Duodenal mucosa (tissue), 2 donors: ENCODE measurements at regions not wholly inside any gene's neighbourhood (a gene's known extent, or its start where the extent isn't known, plus 50 kb on each side); places are given as distances from the start of the nearest gene placed in this dataset.
A peak's percentile ranks its signal among the peaks of the same experiment; 100 is the strongest.

Experiments used
- H3K27ac ChIP-seq: one replicate; pipeline ENCODE4 v1.7.0; 2013; ENCODE audit warnings: low read depth, low read length
- H3K27me3 ChIP-seq, 2 donors: one replicate each; pipeline ENCODE4 v1.7.0; 2013; ENCODE audit warnings: low read length in 2 of 2, control low read depth in 1 of 2; ENCODE audit not compliant: insufficient read depth in 2 of 2, control insufficient read depth in 1 of 2
- H3K36me3 ChIP-seq, 2 donors: one replicate each; pipeline ENCODE4 v1.7.0; 2013; ENCODE audit warnings: low read length in 2 of 2, control low read depth in 1 of 2; ENCODE audit not compliant: insufficient read depth in 2 of 2, control insufficient read depth in 1 of 2
- H3K4me1 ChIP-seq, 2 donors: one replicate each; pipeline ENCODE4 v1.7.0; 2013; ENCODE audit warnings: low read length in 2 of 2, control low read depth in 1 of 2; ENCODE audit not compliant: insufficient read depth in 2 of 2, control insufficient read depth in 1 of 2
- H3K4me3 ChIP-seq, 2 donors: one replicate each; pipeline ENCODE4 v1.7.0; 2013; ENCODE audit warnings: low read length in 2 of 2, low read depth in 1 of 2
- H3K9ac ChIP-seq, 2 donors: one replicate each; pipeline ENCODE4 v1.7.0; 2013; ENCODE audit warnings: low read length in 2 of 2, low read depth in 1 of 2
- H3K9me3 ChIP-seq, 2 donors: one replicate each; pipeline ENCODE4 v1.7.0; 2013; ENCODE audit warnings: low read length in 2 of 2, control low read depth in 1 of 2; ENCODE audit not compliant: control insufficient read depth in 1 of 2

DNA sequence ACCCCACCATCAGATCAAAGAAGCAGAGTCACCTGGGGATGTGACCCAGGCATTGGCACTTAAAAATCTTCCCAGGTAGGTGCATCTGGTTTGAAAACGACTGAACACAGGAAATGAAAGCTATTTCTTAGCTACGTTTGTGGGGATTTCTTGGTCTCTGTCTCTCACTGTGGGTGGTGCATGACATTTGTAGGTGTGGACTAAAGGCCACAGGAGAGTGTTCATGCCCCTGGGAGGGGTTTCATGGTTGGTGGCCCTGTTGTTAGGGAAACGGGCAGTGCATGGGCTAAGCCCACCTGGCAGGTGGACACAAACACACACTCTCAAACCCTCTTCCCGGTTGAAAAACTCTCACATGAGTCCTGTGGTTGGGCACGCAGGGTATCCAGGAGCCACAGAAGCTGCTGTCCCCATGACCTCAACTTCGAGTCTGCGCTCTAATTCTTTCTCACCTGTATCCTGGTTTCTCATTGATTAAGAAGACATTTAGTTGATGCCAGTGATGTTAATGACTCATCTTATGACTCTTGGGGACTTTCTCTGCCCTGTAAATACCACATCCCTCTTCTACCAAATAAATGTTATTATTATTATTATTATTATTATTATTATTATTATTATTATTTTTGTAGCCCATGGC lies 119.4 kb downstream of the MRPS6 start:
- no peak overlapping the region for H3K4me3 ChIP-seq
- no peaks in the 10 kb centered on the region for H3K4me1 ChIP-seq
- H3K9ac ChIP-seq = no peak overlapping the region
- no peaks in the 10 kb centered on the region for H3K27me3 ChIP-seq
- no peaks in the 10 kb centered on the region for H3K36me3 ChIP-seq
- no peak overlapping the region for H3K27ac ChIP-seq
- H3K9me3 ChIP-seq = no peaks in the 10 kb centered on the region

DNA sequence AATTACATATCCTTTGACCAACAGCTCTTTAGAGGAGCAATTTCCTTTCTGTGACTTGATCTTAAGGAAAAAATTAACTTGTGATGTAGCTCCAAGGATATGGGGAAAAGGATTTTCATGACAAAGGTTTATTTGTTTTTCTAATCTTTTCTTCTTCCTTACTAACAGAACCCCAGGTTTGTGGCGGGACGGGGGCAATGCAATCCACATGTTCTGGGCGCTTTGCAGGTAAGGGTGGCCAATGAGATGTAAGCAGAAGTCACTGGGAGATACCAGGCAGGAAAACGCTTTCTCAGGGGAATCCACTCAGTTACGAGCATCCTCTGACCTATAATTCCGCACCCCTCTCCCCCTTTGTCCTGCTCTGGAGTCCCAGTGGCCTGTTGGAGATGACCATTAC lies 122.0 kb downstream of the MRPS6 start:
- Histone ChIP-seq H3K4me3 (no peak overlapping the region), H3K4me1 (peaks cover 0 to 4% of the 10 kb centered on the region in 2 donors), H3K36me3 (no peaks in the 10 kb centered on the region), H3K27me3 (no peaks in the 10 kb centered on the region), H3K27ac (no peak overlapping the region), H3K9me3 (no peaks in the 10 kb centered on the region), H3K9ac (no peak overlapping the region)

DNA sequence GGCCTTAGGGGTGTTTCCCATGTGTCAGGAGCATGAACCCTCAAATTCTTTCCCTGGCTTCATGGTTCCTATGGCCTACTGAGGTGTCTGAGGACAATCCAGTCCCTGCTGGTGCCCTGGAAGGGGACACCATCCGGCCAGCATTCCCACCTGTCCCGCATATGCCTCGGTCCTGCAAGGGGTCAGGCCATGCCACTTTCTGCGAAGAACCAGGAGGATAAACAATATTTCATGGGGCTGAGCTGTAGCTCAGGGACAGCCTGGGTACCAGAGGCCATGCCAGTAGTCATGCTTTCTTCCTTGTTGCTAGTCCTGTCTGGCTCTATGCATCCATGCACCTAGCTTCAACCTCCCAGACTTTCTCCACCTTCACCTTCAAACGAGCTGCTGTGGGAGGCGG lies 123.6 kb downstream of the MRPS6 start:
- Histone ChIP-seq H3K9me3 (no peaks in the 10 kb centered on the region), H3K9ac (no peak overlapping the region), H3K36me3 (no peaks in the 10 kb centered on the region), H3K27me3 (no peaks in the 10 kb centered on the region), H3K4me3 (no peak overlapping the region), H3K27ac (no peak overlapping the region), H3K4me1 (peaks cover 6 to 12% of the 10 kb centered on the region in 2 donors)

DNA sequence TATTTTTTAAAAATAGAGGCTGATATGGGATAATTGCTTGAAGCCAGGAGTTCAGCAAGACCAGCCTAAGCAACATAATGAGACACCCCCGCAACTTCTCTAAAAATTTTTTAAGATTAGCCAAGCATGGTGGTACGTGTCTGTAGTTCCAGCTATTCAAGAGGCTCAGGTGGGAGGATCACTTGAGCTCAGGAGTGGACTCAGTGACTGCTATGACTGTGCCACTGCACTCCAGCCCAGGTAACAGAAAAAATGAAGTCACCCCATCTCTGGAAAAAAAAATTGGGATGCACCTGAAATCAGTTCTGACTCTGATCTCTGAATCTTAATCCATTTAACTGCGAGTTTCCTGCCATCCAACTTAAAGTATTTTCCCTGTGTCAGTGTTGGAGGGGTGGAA lies 124.2 kb downstream of the MRPS6 start:
- Histone ChIP-seq H3K4me3 (no peak overlapping the region), H3K4me1 (peaks cover 11 to 12% of the 10 kb centered on the region in 2 donors), H3K27ac (no peak overlapping the region), H3K9me3 (no peaks in the 10 kb centered on the region), H3K36me3 (no peaks in the 10 kb centered on the region), H3K9ac (no peak overlapping the region), H3K27me3 (no peaks in the 10 kb centered on the region)

DNA sequence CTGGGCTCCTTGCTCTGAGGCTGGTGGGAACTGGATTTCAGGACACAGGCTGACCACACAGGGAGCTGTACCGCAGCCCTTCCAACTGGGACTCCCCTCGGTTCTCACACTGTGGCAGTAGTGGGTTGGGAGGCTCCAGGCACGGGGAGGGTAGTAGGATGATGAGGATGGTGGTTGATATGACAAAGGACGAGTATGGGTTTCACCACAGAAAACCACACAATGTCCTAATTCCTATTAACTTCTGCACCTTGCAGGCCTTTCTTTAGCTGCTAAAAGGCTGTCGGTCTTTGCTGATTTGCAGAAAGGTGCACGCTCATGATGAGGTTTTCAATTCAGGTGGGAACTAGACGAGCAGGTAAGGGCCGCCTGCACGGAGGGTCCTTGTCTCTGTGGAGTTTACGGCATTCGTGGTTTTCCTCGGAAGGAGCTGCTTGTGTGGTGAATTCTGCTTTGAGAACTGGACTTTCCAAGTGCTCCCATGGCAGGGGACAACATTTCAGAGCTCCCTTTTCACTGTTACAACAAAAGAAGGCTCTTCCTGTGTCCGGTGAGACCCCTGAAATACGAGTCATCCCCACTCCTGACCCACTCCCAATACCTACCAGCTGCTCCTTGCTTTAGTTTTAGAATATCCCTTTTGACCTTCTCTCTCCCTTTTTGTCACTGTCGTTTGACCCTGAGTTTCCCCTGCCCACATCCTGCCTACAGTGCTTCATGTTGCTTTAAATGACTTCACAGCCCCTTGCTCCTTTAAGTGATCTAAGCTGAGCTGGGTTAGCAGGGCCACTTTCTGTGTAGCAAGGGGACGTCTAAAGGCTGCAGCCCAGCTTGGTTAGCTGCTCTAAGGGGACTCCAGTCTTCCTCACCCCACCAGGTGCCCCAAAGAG lies 125.1 kb downstream of the MRPS6 start:
- peaks cover 12 to 14% of the 10 kb centered on the region in 2 donors for H3K4me1 ChIP-seq
- no peak overlapping the region for H3K9ac ChIP-seq
- no peaks in the 10 kb centered on the region for H3K36me3 ChIP-seq
- H3K27ac ChIP-seq = no peak overlapping the region
- no peaks in the 10 kb centered on the region for H3K9me3 ChIP-seq
- H3K27me3 ChIP-seq = no peaks in the 10 kb centered on the region
- peak overlapping the region in 1 of 2 donors; percentile 10 for H3K4me3 ChIP-seq

DNA sequence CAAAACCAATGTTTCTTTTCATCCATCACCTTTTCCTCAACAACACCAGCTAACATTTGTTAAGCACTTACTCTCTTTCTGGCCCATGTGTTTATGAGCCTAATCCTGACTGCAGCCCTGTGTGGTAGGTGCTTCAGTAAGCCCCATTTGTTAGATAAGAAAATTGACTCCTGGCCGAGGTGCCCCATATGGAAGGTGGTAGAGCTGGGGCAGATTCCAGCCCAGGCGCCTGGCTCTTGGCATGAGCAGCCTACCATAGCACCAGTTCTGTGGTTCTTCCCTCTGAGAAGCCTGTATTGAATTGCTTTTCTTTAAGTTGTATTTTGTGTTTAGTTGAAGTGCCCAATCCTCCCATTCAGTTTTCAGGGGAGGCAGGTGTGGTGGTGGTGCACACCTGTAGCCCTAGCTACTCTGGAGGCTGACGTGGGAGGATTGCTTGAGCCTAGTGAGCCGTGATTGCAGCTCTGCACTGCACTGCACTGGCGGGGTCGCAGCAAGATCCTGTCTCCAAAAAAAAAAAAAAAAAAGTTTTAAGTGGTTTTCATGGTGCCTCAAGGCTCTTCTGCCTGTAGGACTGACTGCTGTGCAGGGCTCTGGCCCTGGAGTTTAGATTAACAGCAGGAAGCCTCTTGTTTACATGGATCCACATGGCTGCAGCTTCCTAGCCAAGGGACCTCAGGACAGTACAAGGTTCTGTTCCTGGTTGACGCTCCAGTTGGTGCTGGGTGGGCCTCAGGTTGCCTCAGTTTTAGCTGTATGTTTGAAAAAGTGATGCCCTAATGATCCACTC lies 125.9 kb downstream of the MRPS6 start:
- no peaks in the 10 kb centered on the region for H3K36me3 ChIP-seq
- no peak overlapping the region for H3K9ac ChIP-seq
- H3K27me3 ChIP-seq = no peaks in the 10 kb centered on the region
- peaks cover 12 to 14% of the 10 kb centered on the region in 2 donors for H3K4me1 ChIP-seq
- no peak overlapping the region for H3K27ac ChIP-seq
- H3K9me3 ChIP-seq = no peaks in the 10 kb centered on the region
- no peak overlapping the region for H3K4me3 ChIP-seq

DNA sequence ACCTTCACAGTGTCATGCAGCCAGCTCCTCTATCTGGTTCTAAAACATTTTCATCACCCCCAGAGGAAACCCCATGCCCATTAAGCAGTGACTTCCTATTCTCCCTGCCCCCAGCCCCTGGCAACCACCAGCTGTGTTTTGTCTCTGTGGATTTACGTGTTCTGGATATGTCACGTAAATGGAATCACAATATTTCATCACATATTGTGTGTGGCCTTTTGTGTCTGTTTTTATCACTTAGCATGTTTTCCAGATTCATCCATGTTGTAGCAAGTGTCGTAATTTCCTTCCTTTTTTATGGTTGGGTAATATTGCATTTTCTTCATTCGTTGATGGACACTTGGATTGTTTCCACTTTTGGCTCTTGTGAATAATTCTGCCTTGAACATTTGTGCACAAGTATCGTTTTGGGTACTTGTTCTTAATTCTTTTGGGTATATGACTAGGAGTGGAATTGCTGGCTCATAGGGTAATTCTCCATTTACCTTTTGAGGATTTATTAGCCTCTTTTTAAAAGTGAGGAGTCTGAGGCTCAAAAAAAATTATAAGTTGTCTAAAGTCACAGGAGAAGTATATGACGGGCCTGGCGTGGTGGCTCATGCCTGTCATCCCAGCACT lies 127.0 kb downstream of the MRPS6 start:
- Histone ChIP-seq H3K4me3 (no peak overlapping the region), H3K9ac (no peak overlapping the region), H3K27me3 (no peaks in the 10 kb centered on the region), H3K36me3 (no peaks in the 10 kb centered on the region), H3K4me1 (peaks cover 12 to 14% of the 10 kb centered on the region in 2 donors), H3K9me3 (no peaks in the 10 kb centered on the region), H3K27ac (no peak overlapping the region)

DNA sequence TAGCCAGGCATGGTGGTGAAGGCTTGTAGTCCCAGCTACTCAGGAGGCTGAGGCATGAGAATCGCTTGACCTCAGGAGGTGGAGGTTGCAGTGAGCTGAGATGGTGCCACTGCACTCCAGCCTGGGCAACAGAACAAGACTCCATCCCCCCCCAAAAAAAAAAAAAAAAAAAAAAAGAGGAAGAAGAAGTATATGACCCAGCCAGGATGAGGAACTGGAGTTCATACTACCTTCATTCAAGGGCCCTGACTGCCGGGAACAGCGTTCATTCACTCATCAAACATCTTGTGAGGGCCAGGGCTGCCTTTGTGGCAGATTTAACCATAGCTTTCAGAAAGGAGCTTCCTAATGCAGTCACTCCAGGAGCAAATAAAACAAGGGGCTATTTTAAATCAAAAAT lies 127.6 kb downstream of the MRPS6 start:
- Histone ChIP-seq H3K4me1 (peaks cover 12 to 17% of the 10 kb centered on the region in 2 donors), H3K9ac (no peak overlapping the region), H3K36me3 (no peaks in the 10 kb centered on the region), H3K9me3 (no peaks in the 10 kb centered on the region), H3K4me3 (peak overlapping the region in 1 of 2 donors; percentile 64), H3K27ac (no peak overlapping the region), H3K27me3 (no peaks in the 10 kb centered on the region)

DNA sequence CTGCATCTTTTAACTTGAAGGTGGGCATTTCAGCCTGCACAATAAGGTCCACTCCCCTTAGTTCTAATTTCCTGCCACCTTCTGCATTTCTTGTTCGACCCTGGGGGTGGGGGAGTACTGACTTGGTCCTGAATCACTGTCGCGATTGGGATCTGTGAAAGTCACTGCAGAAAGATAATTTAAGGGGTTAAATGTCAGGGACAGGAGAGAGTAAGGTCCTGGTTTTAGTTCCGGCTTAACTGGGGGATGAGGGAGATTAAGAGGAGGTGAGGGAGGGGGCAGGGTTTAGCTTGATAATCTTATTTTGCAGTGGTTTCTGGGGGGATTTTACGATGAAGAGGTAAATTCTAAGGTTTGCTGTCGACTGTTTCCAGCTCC lies 128.1 kb downstream of the MRPS6 start:
- Histone ChIP-seq H3K27me3 (no peaks in the 10 kb centered on the region), H3K27ac (no peak overlapping the region), H3K4me3 (peak overlapping the region; percentile 62 to 64), H3K36me3 (no peaks in the 10 kb centered on the region), H3K4me1 (peaks cover 12 to 19% of the 10 kb centered on the region in 2 donors), H3K9me3 (no peaks in the 10 kb centered on the region), H3K9ac (peak overlapping the region; percentile 59 to 77)
